Right lobe of liver (tissue), 6 donors: ENCODE measurements at regions not wholly inside any gene's neighbourhood (a gene's known extent, or its start where the extent isn't known, plus 50 kb on each side); places are given as distances from the start of the nearest gene placed in this dataset.

Experiments
- ATAC-seq, 4 donors: fragments of 200-7000 bp; cut with Tn5 transposase; one replicate each; pipeline ENCODE4 v1.9.1; 2020; ENCODE audit warnings: mild to moderate bottlenecking in 4 of 4, moderate library complexity in 4 of 4
- DNase-seq, 3 donors: peaks; one replicate each; pipeline ENCODE4 v3.0.0-alpha.2; 2020
- H3K27ac ChIP-seq, 3 donors: fragments of 200-600 bp; one replicate each; pipeline ENCODE4 v1.8.0; 2022
- H3K27me3 ChIP-seq, 2 donors: fragments of 200-600 bp; one replicate each; pipeline ENCODE4 v1.8.0; 2022
- H3K36me3 ChIP-seq, 4 donors: fragments of 200-600 bp; sonication (generic) in 1 of 4; one replicate each; pipeline versions ENCODE4 v1.5.1 to v1.8.0; 2017 to 2022; ENCODE audit warnings: control low read depth in 1 of 4
- H3K4me1 ChIP-seq, 4 donors: fragments of 200-600 bp; sonication (generic) in 1 of 4; one replicate each; pipeline versions ENCODE4 v1.5.1 to v1.8.0; 2017 to 2022; ENCODE audit warnings: control low read depth in 1 of 4
- H3K4me3 ChIP-seq, 3 donors: fragments of 200-600 bp; one replicate each; pipeline ENCODE4 v1.8.0; 2022
- H3K9me3 ChIP-seq, 4 donors: fragments of 200-600 bp; sonication (generic) in 1 of 4; one replicate each; pipeline versions ENCODE4 v1.5.1 to v1.8.0; 2017 to 2022; ENCODE audit warnings: control low read depth in 1 of 4
- POLR2A ChIP-seq: fragments of 450-650 bp; IDR thresholded peaks from one replicate; pipeline ENCODE4 v1.6.1; 2017; ENCODE audit warnings: antibody characterized with exemption, mild to moderate bottlenecking
- WGBS: methylation state at CpG from one replicate; pipeline ENCODE4 v1.1.6; 2018; ENCODE audit warnings: low coverage, low lambda C conversion rate; ENCODE audit not compliant: insufficient coverage; ENCODE audit errors: missing lambda C conversion rate; 5-methylcytosine and 5-hydroxymethylcytosine counted together
- intact Hi-C, 2 donors: fragments of 100-400 bp; cut with DNase I; formaldehyde crosslinking; loops; one replicate each; pipeline versions ENCODE4 v1.11.2 to v1.14.1; 2022
- TF ChIP-seq, protein P1 (sequence below), 4 donors: fragments of 200-600 bp in 3 of 4; fragments of 450-650 bp in 1 of 4; IDR thresholded peaks; one replicate each; pipeline versions ENCODE4 v1.5.1 to v1.8.0; 2016 to 2022; ENCODE audit warnings: antibody characterized with exemption in 4 of 4, mild to moderate bottlenecking in 2 of 4
- donor health status: DM: no; HTN: yes; CAD: no.
- donor health status: DM: no; HTN: no; CAD: no.
- donor health status: DM: no; HTN: no; CAD: no.
- donor health status: DM: no; HTN: yes; CAD: no.
- donor health status: DM: no; HTN: yes; CAD: no.

DNA sequence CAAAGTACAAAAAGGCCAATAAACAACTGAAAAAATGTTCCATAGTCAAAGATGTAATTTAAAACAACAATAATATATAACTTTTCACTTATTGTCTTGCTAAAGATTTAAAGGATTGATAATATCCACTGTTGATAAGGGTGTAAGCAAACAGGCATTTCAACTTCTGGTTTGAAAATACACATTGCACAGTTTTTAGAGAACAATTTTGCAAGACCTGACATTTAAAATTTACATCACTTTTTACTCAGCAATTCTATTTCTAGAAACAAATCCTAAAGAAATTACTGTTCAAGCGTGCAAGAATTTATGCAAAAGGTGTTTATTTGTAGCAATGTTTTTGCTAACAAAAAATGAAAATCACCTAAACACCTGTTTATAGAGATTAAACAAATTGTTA, 120.4 kb downstream of the TDRD15 start:
- intact Hi-C loops, result no loop called here
- Histone ChIP-seq H3K27ac (no peak overlapping the region), H3K4me1 (no peaks in the 10 kb centered on the region), H3K4me3 (no peak overlapping the region), H3K36me3 (no peaks in the 10 kb centered on the region), H3K9me3 (no peaks in the 10 kb centered on the region), H3K27me3 (no peaks in the 10 kb centered on the region)
- DNase-seq (no peak), ATAC-seq (no peak)
- WGBS, result 84% methylated on average over 1 of the region's 1 CpG
- no peak for TF ChIP-seq POLR2A
- TF ChIP-seq, protein P1, sequence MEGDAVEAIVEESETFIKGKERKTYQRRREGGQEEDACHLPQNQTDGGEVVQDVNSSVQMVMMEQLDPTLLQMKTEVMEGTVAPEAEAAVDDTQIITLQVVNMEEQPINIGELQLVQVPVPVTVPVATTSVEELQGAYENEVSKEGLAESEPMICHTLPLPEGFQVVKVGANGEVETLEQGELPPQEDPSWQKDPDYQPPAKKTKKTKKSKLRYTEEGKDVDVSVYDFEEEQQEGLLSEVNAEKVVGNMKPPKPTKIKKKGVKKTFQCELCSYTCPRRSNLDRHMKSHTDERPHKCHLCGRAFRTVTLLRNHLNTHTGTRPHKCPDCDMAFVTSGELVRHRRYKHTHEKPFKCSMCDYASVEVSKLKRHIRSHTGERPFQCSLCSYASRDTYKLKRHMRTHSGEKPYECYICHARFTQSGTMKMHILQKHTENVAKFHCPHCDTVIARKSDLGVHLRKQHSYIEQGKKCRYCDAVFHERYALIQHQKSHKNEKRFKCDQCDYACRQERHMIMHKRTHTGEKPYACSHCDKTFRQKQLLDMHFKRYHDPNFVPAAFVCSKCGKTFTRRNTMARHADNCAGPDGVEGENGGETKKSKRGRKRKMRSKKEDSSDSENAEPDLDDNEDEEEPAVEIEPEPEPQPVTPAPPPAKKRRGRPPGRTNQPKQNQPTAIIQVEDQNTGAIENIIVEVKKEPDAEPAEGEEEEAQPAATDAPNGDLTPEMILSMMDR (IDR thresholded peaks at IDR 0.05), result no peak

DNA sequence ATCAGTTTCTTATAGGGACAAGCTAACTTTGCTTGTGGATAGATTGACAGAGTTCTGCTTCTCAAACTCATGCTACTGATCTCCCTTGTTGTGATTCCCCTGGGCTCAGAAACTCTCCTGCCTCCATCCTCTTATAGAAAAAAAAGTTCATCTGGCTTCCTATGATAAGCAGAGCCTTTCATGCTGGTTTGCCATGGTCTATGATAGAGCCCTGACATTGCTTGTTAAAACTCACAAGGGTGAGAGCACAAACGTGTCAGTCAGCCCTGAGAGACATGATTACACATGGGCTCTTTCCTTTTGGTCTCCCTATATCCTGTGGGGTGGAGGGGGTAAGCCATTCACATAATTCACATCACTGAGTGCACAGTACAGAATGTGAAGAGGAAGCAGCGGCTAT, 121.8 kb downstream of the TDRD15 start:
- DNase-seq, result no peak
- no peaks in the 10 kb centered on the region for H3K36me3 ChIP-seq
- no peaks in the 10 kb centered on the region for H3K27me3 ChIP-seq
- ATAC-seq, result no peak
- WGBS, result 63% methylated on average over 2 of the region's 2 CpGs
- no peaks in the 10 kb centered on the region for H3K9me3 ChIP-seq
- H3K4me1 ChIP-seq, result no peaks in the 10 kb centered on the region
- TF ChIP-seq, protein P1 (IDR thresholded peaks at IDR 0.05), result no peak
- TF ChIP-seq POLR2A, result no peak
- intact Hi-C loops, result no loop called here
- no peak overlapping the region for H3K4me3 ChIP-seq
- H3K27ac ChIP-seq, result no peak overlapping the region

DNA sequence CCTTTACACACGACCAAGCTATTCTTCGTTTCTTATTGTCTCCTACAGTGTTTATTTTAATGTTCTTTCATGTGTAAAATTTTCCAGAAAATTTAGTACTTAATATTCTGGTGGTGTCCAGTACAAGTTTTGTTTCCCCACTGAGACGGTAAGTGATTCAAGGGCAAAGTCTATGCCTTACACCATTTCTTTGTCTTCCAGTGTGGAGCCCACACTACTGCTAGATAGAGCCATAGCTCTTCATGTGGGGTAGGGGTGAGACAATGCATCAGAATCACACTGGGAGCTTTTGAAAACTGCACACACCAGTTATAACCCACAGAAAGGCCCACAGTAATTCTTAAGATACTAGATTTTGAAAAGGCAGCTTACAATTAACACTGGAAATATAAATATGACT, 125.6 kb downstream of the TDRD15 start:
- no peaks in the 10 kb centered on the region for H3K9me3 ChIP-seq
- ATAC-seq, result no peak
- WGBS, result 89% methylated on average over 3 of the region's 3 CpGs
- DNase-seq, result no peak
- no peak for TF ChIP-seq POLR2A
- TF ChIP-seq, protein P1 (IDR thresholded peaks at IDR 0.05), result no peak
- H3K27ac ChIP-seq, result no peak overlapping the region
- H3K36me3 ChIP-seq, result no peaks in the 10 kb centered on the region
- H3K4me1 ChIP-seq, result no peaks in the 10 kb centered on the region
- intact Hi-C loops, result no loop called here
- H3K4me3 ChIP-seq, result no peak overlapping the region
- no peaks in the 10 kb centered on the region for H3K27me3 ChIP-seq

DNA sequence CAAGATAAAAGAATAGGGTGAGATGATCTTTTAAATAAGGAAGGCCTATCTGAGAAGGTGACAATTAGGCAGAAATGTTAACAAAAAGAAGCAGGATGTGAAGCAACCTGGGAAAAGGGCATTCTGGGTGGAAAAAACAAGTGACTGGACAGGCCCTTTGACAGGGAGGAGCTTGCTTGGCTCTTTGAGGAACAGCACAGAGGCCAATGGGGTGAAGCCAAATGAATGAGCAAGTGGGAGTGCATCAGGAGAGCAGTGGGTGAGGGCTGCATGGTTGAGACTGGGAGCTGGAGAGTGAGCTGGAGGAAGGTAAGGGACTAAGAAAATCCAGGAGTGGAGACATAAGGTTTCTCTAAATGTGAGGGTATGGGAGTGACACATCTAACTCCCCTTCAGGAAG, 126.9 kb downstream of the TDRD15 start:
- Histone ChIP-seq H3K4me1 (no peaks in the 10 kb centered on the region), H3K4me3 (no peak overlapping the region), H3K27me3 (no peaks in the 10 kb centered on the region), H3K9me3 (no peaks in the 10 kb centered on the region), H3K27ac (no peak overlapping the region), H3K36me3 (no peaks in the 10 kb centered on the region)
- DNase-seq (no peak), ATAC-seq (no peak)
- TF ChIP-seq, protein P1 (IDR thresholded peaks at IDR 0.05), result no peak
- no peak for TF ChIP-seq POLR2A
- intact Hi-C loops, result no loop called here

DNA sequence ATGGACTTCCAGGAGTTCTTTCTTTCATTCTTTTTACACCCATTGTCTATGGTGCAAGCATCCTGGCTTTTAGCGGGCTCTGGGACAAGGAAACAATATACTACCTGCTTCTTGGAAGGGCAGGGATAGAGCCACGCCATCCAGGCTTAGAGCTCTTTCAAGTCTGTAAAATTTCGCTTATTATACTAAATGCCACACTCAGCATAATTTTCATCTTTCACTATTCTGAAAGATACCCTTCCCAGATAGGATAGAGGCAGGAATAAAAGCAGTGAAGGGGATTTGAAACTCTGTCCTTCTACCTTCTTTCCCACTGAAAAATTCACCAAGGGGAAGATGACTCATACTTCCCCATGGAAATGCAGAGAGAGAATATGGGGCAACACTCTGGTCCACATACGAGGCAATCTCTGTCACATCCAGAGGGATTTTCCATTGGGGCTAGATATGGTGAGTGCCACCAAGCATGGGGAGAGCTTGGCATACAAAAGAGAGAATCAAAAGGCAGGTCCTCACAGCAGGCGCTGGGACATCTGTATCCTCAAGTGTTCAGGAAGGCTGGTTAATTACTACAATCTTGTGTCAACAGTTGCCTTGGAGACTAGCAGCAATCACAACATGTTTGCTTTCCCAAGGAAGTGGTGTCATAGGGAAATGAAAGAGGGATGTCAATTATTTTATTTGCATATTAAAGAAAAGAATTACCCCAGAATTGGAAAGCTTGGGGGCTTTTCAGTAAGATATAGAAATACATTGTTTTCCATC, 127.6 kb downstream of the TDRD15 start:
- 63% methylated on average over 5 of the region's 5 CpGs for WGBS
- DNase-seq (no peak), ATAC-seq (no peak)
- no peaks in the 10 kb centered on the region for H3K4me1 ChIP-seq
- no peak overlapping the region for H3K4me3 ChIP-seq
- no peaks in the 10 kb centered on the region for H3K27me3 ChIP-seq
- H3K36me3 ChIP-seq, result no peaks in the 10 kb centered on the region
- intact Hi-C loops, result no loop called here
- H3K9me3 ChIP-seq, result no peaks in the 10 kb centered on the region
- H3K27ac ChIP-seq, result no peak overlapping the region
- no peak for TF ChIP-seq POLR2A
- TF ChIP-seq, protein P1 (IDR thresholded peaks at IDR 0.05), result no peak
